Inflammatory macrophage treated with lipopolysaccharide for 1 hour (primary cell): ENCODE measurements at regions not wholly inside any gene's neighbourhood (a gene's known extent, or its start where the extent isn't known, plus 50 kb on each side); places are given as distances from the start of the nearest gene placed in this dataset.
"Not testable (repeated sequence)": the region's sequence is repeated elsewhere in the genome, so short reads cannot be mapped to it uniquely, and the experiment has no call there.

ENCODE experiments used
- DNase-seq, 2 donors: peaks; one replicate each; pipeline ENCODE4 v3.0.0-alpha.2; 2020 to 2022

DNA sequence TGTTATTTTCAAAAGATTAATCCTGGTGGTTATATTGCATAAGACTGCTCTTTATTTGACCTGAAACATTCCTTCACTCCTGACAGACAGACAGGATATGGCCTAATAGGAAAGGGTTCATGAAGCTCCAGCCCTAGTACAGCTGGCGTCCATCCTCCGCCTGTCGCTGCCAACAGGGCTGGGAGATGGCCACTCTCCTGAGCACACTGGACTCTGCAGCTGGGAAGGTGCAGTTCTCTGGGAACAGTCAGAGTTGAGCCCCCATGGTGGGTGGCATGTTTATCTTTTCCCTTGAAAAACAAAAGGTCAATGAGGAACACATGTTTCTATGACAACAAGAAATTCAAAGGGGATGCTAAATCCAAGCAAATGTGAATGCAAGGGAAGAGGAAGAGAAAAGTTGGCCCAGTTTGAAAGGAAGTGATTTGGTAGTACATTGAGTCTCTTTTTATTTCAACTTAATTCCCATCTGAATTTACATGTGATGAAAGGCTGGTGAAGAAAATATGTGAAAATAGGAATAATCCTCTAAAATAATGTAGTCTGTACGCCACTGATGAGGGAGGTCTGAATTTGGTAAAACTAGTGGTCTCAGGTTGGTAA is 89.9 kb upstream of the DCN start:
- DNase-seq, result no peak

- no peak for DNase-seq
Measured at GRCh38 chr12:91271185-91271584, 88.6 kb upstream of the DCN start.

DNA sequence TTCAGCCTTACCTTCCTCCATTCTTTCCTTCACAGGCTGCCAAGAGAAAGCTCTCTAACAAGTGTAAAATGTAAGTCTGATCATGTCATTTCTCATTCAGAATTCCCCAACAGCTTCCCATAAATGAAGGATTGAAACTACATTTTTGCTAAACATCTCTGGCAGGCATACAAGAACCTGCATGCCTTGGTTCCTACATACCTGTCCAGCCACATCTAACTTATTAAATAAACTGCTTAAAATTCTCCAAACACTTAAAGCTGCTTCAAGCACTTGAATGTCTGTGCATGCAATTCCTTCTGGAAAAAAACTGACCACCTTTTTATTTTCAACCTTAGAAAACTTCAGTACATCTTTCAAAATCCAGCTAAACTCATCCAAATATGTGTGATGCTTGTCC is 84.4 kb upstream of the DCN start:
- DNase-seq, result no peak

DNA sequence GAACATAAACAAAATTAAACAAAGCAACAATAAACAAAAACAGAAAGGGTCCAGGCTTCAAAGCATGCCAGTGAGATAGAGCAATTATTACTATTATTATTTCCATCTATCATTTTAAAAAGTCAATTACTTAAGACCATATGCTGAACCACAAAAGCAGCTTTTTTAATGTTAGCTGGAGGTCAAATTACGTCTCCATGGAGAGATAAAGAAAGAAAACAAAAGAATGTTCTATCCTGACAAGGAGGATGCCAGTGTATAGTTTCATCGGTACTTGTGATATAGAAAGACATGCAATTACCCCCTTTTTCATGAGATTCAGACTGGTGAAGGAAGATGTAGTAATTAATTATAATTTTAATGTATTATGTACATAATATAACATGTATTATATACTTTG is 81.6 kb upstream of the DCN start:
- no peak for DNase-seq

- no peak for DNase-seq
Measured at GRCh38 chr12:91261820-91262676, 79.4 kb upstream of the DCN start.

DNA sequence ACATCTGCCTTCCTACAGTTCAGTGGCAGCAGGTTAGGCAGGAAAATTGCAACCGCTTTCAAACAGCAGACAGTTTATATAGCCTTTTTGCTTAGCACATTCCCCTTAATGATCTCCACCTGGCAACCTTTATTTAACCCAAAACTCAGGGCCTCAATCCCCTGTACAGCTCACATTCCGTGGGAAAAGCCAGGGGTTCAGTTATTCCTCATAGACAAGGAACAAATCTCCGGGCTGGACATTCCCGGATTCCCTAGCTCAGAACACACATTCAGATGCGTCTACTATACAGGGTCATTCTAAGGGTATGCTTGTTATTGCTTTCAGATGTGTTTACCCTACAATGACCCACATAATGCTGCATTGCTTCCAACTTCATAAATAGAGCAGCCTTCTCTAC is 73.8 kb upstream of the DCN start:
- DNase-seq, result no peak

DNA sequence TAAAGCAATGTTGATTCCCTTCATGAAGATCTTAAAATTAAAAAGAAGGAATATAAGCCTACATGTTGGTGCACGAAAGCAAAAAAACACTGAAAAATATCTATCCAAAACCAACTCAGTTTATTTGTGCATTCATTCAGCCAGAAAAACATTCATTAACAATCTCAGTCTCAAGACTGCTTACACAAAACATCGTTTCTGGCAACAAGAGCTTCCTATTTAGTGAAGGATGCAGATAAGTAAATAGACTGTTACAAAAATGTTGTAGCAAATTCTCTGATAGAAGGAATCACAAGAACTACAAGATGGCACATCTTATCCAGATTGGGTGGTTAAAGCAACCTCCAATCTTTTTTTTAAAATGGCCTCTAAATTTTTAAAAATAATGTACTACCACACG is 69.7 kb upstream of the DCN start:
- no peak for DNase-seq

DNA sequence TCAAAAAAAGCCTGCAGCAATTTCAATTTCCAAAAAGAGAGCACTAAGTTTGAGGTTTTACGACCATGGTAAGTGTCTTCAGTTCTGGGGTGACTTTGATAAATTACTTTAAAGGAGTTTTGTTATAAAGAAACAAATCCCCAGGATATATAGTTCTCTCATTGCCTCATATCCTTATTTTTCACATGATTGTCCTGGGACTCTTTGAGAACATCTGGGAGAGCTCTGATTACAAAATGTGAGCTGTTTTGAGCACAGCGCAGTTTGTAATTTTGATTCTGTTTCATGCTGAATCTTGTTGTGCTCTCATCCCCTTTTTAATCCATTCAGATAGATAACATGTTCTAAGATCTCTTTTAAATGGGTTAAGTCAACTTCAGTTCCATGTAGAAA is 67.7 kb upstream of the DCN start:
- no peak for DNase-seq

GRCh38 chr12:91249518-91250272 is 67.1 kb upstream of the DCN start:
- DNase-seq, result no peak

GRCh38 chr12:91249054-91249453 is 66.4 kb upstream of the DCN start:
- DNase-seq, result no peak

DNA sequence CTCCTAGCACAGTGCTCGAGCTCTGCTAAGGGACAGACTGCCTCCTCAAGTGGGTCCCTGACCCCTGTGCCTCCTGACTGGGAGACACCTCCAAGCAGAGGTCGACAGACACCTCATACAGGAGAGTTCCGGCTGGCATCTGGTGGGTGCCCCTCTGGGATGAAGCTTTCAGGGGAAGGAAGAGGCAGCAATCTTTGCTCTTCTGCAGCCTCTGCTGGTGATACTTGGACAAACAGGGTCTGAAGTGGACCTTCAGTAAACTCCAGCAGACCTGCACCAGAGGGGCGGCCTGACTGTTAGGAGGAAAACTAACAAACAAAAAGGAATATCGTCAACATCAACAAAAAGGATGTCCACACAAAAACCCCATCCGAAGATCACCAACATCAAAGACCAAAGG is 60.6 kb upstream of the DCN start:
- DNase-seq, result not testable (repeated sequence)

DNA sequence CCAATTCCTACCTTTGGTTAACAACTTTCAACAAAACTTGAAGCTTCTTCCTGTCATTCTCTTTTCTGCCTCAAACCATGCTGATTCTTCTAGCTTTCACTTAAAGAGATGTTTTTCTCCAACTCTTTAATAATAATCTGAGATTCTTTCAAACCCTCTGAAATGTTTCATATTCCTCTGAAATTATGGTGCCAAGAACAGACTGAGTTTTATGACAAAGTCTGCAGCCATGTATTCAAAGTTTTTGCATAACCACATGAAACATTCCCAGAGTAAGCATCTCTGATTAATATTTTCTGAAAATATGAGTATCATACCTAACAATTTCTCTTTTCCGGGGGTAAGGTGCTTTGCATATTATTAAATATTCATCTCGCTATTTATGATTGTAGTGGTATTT is 59.1 kb upstream of the DCN start:
- no peak for DNase-seq

- no peak for DNase-seq
Measured at GRCh38 chr12:91240386-91241095, 57.9 kb upstream of the DCN start.

DNA sequence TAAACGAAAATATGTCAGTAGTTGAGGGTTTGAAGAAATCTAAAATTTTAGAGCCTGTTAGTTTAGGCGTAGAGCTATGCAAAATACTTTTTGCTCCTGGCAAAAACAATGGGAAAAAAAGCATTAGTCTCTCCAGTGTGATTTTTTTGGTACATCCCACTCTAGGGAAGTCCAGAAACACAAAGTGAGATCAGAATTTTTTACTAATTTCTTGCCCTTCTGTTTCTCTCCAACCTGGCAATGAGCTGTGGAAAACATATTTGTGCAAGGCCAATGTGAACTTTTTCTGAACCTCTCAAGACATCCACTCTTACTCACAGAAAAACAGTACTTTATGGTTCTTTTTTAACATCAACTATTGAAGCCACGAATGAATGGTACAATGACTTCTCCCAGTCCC is 56.9 kb upstream of the DCN start:
- no peak for DNase-seq
